B cell (primary cell): ENCODE measurements at regions not wholly inside any gene's neighbourhood (a gene's known extent, or its start where the extent isn't known, plus 50 kb on each side); places are given as distances from the start of the nearest gene placed in this dataset.

ENCODE experiments used
- CTCF ChIP-seq: fragments of 200-600 bp; IDR thresholded peaks from one replicate; pipeline ENCODE4 v1.8.0; 2022; ENCODE audit warnings: antibody characterized with exemption, mild to moderate bottlenecking
- EZH2 ChIP-seq: IDR thresholded peaks from 2 replicates; pipeline ENCODE4 v1.6.1; 2012; ENCODE audit warnings: borderline replicate concordance, low read depth, mild to moderate bottlenecking, moderate library complexity, low read length; ENCODE audit not compliant: insufficient read depth, poor library complexity, severe bottlenecking

GRCh38 chr3:65028024-65028423 lies 340.2 kb upstream of the ADAMTS9 start:
- TF ChIP-seq CTCF (no peak), EZH2 (no peak)
